Natural killer cell treated with Interleukin-12 subunit alpha and Interleukin-12 subunit beta and Interleukin-15 and Interleukin-18, amount 100 ng/mL, for 72 hours (primary cell): ENCODE measurements at regions not wholly inside any gene's neighbourhood (a gene's known extent, or its start where the extent isn't known, plus 50 kb on each side); places are given as distances from the start of the nearest gene placed in this dataset.

Experiments
- ATAC-seq, 2 donors: fragments of 150-1000 bp; cut with Tn5 transposase in 1 of 2; sonication (Bioruptor Pico), chemical (Tn5 transposase) in 1 of 2; 2 replicates each; pipeline ENCODE4 v1.10.0; 2021
- DNase-seq: peaks from one replicate; pipeline ENCODE4 v3.0.0; 2022; ENCODE audit warnings: low spot score
- H3K27ac Mint-ChIP-seq, 2 donors: 1 replicate in 1 of 2; 2 replicates in 1 of 2; pipeline ENCODE4 v1.8.0; 2022; ENCODE audit warnings: mixed read lengths in 2 of 2, mild to moderate bottlenecking in 1 of 2, moderate library complexity in 1 of 2
- H3K27me3 Mint-ChIP-seq, 2 donors: 1 replicate in 1 of 2; 2 replicates in 1 of 2; pipeline ENCODE4 v1.8.0; 2022; ENCODE audit warnings: mixed read lengths in 2 of 2
- H3K36me3 Mint-ChIP-seq: one replicate; pipeline ENCODE4 v1.8.0; 2022; ENCODE audit warnings: mixed read lengths
- H3K4me1 Mint-ChIP-seq, 2 donors: 1 replicate in 1 of 2; 2 replicates in 1 of 2; pipeline ENCODE4 v1.8.0; 2022; ENCODE audit warnings: low read depth in 2 of 2, mixed read lengths in 2 of 2, mild to moderate bottlenecking in 1 of 2
- H3K4me3 Mint-ChIP-seq: one replicate; pipeline ENCODE4 v1.8.0; 2022; ENCODE audit warnings: mixed read lengths
- H3K9me3 Mint-ChIP-seq: 2 replicates; pipeline ENCODE4 v1.8.0; 2022; ENCODE audit warnings: mixed read lengths

GRCh38 chr15:56868170-56868569, 50.3 kb upstream of the TCF12 start:
- Mint-ChIP-seq H3K27ac (no peak overlapping the region), H3K4me1 (no peaks in the 10 kb centered on the region), H3K9me3 (no peaks in the 10 kb centered on the region), H3K36me3 (no peaks in the 10 kb centered on the region), H3K4me3 (no peak overlapping the region), H3K27me3 (no peaks in the 10 kb centered on the region)
- no peak for ATAC-seq
- no peak for DNase-seq

- no peaks in the 10 kb centered on the region for H3K9me3 Mint-ChIP-seq
- H3K36me3 Mint-ChIP-seq = no peaks in the 10 kb centered on the region
- no peaks in the 10 kb centered on the region for H3K27me3 Mint-ChIP-seq
- no peak overlapping the region for H3K4me3 Mint-ChIP-seq
- DNase-seq (no peak), ATAC-seq (no peak)
- H3K4me1 Mint-ChIP-seq = no peaks in the 10 kb centered on the region
- H3K27ac Mint-ChIP-seq = no peak overlapping the region
Observed at GRCh38 chr15:56866803-56867202, 51.6 kb upstream of the TCF12 start.

GRCh38 chr15:56857828-56858227, 60.6 kb upstream of the TCF12 start:
- no peak overlapping the region for H3K4me3 Mint-ChIP-seq
- H3K9me3 Mint-ChIP-seq = no peaks in the 10 kb centered on the region
- H3K27me3 Mint-ChIP-seq = peaks cover 0 to 8% of the 10 kb centered on the region in 2 donors
- ATAC-seq (no peak), DNase-seq (no peak)
- H3K4me1 Mint-ChIP-seq = no peaks in the 10 kb centered on the region
- H3K36me3 Mint-ChIP-seq = no peaks in the 10 kb centered on the region
- no peak overlapping the region for H3K27ac Mint-ChIP-seq

GRCh38 chr15:56856934-56857333, 61.5 kb upstream of the TCF12 start:
- ATAC-seq = no peak
- no peaks in the 10 kb centered on the region for H3K4me1 Mint-ChIP-seq

GRCh38 chr15:56844892-56845291, 73.6 kb upstream of the TCF12 start:
- Mint-ChIP-seq H3K9me3 (no peaks in the 10 kb centered on the region), H3K4me1 (no peaks in the 10 kb centered on the region), H3K27me3 (no peaks in the 10 kb centered on the region), H3K36me3 (no peaks in the 10 kb centered on the region), H3K4me3 (no peak overlapping the region), H3K27ac (no peak overlapping the region)
- DNase-seq = no peak
- ATAC-seq = no peak

More at GRCh38 chr15:56856934-56857333, 61.5 kb upstream of the TCF12 start:
- Mint-ChIP-seq H3K27ac (no peak overlapping the region), H3K27me3 (peaks cover 0 to 8% of the 10 kb centered on the region in 2 donors), H3K9me3 (no peaks in the 10 kb centered on the region), H3K36me3 (no peaks in the 10 kb centered on the region), H3K4me3 (no peak overlapping the region)
- DNase-seq = no peak

GRCh38 chr15:56844471-56844870, 74.0 kb upstream of the TCF12 start:
- Mint-ChIP-seq H3K27ac (no peak overlapping the region), H3K4me1 (no peaks in the 10 kb centered on the region), H3K36me3 (no peaks in the 10 kb centered on the region), H3K27me3 (no peaks in the 10 kb centered on the region), H3K9me3 (no peaks in the 10 kb centered on the region), H3K4me3 (no peak overlapping the region)
- DNase-seq = no peak
- no peak for ATAC-seq

- ATAC-seq (no peak), DNase-seq (no peak)
- Mint-ChIP-seq H3K4me3 (no peak overlapping the region), H3K36me3 (no peaks in the 10 kb centered on the region), H3K4me1 (peaks cover 0 to 5% of the 10 kb centered on the region in 2 donors), H3K9me3 (no peaks in the 10 kb centered on the region), H3K27ac (peak overlapping the region in 1 of 2 donors; percentile 13), H3K27me3 (no peaks in the 10 kb centered on the region)
Observed at GRCh38 chr15:56839641-56840040, 78.8 kb upstream of the TCF12 start.

- no peak overlapping the region for H3K27ac Mint-ChIP-seq
- no peaks in the 10 kb centered on the region for H3K36me3 Mint-ChIP-seq
- ATAC-seq (no peak), DNase-seq (no peak)
- H3K27me3 Mint-ChIP-seq = peaks cover 0 to 2% of the 10 kb centered on the region in 2 donors
- H3K4me1 Mint-ChIP-seq = peaks cover 0 to 5% of the 10 kb centered on the region in 2 donors
- H3K4me3 Mint-ChIP-seq = no peak overlapping the region
- H3K9me3 Mint-ChIP-seq = no peaks in the 10 kb centered on the region
Observed at GRCh38 chr15:56839099-56839498, 79.3 kb upstream of the TCF12 start.

- Mint-ChIP-seq H3K4me3 (no peak overlapping the region), H3K27ac (no peak overlapping the region), H3K4me1 (peaks cover 0 to 5% of the 10 kb centered on the region in 2 donors), H3K36me3 (no peaks in the 10 kb centered on the region), H3K27me3 (peaks cover 0 to 3% of the 10 kb centered on the region in 2 donors), H3K9me3 (no peaks in the 10 kb centered on the region)
- DNase-seq (no peak), ATAC-seq (no peak)
Observed at GRCh38 chr15:56838085-56838484, 80.4 kb upstream of the TCF12 start.

- Mint-ChIP-seq H3K27me3 (peaks cover 0 to 3% of the 10 kb centered on the region in 2 donors), H3K27ac (no peak overlapping the region), H3K36me3 (no peaks in the 10 kb centered on the region), H3K9me3 (no peaks in the 10 kb centered on the region), H3K4me3 (no peak overlapping the region), H3K4me1 (peaks cover 0 to 5% of the 10 kb centered on the region in 2 donors)
- DNase-seq (no peak), ATAC-seq (no peak)
Observed at GRCh38 chr15:56837273-56837672, 81.2 kb upstream of the TCF12 start.

GRCh38 chr15:56835718-56836171, 82.7 kb upstream of the TCF12 start:
- no peak overlapping the region for H3K27ac Mint-ChIP-seq
- H3K9me3 Mint-ChIP-seq = no peaks in the 10 kb centered on the region
- no peaks in the 10 kb centered on the region for H3K36me3 Mint-ChIP-seq
- H3K4me1 Mint-ChIP-seq = peaks cover 0 to 5% of the 10 kb centered on the region in 2 donors
- no peak overlapping the region for H3K4me3 Mint-ChIP-seq
- ATAC-seq (no peak), DNase-seq (no peak)
- H3K27me3 Mint-ChIP-seq = peaks cover 0 to 3% of the 10 kb centered on the region in 2 donors

GRCh38 chr15:56832125-56832524, 86.3 kb upstream of the TCF12 start:
- Mint-ChIP-seq H3K9me3 (no peaks in the 10 kb centered on the region), H3K4me3 (no peak overlapping the region), H3K27me3 (peaks cover 0 to 3% of the 10 kb centered on the region in 2 donors), H3K27ac (no peak overlapping the region), H3K36me3 (no peaks in the 10 kb centered on the region), H3K4me1 (no peaks in the 10 kb centered on the region)
- ATAC-seq (no peak), DNase-seq (no peak)

- Mint-ChIP-seq H3K36me3 (no peaks in the 10 kb centered on the region), H3K27ac (no peak overlapping the region), H3K4me3 (no peak overlapping the region), H3K9me3 (no peaks in the 10 kb centered on the region), H3K27me3 (peaks cover 0 to 3% of the 10 kb centered on the region in 2 donors), H3K4me1 (no peaks in the 10 kb centered on the region)
- DNase-seq (no peak), ATAC-seq (no peak)
Observed at GRCh38 chr15:56831467-56832005, 86.9 kb upstream of the TCF12 start.

- H3K9me3 Mint-ChIP-seq = no peaks in the 10 kb centered on the region
- H3K4me3 Mint-ChIP-seq = no peak overlapping the region
- H3K27ac Mint-ChIP-seq = no peak overlapping the region
- H3K27me3 Mint-ChIP-seq = peaks cover 0 to 3% of the 10 kb centered on the region in 2 donors
- H3K4me1 Mint-ChIP-seq = no peaks in the 10 kb centered on the region
- H3K36me3 Mint-ChIP-seq = no peaks in the 10 kb centered on the region
- ATAC-seq (no peak), DNase-seq (no peak)
Observed at GRCh38 chr15:56824175-56824574, 90.9 kb upstream of the ZNF280D start.
